HG02852 (cell line): ENCODE measurements at regions not wholly inside any gene's neighbourhood (a gene's known extent, or its start where the extent isn't known, plus 50 kb on each side); places are given as distances from the start of the nearest gene placed in this dataset.
"Not testable (repeated sequence)": the region's sequence is repeated elsewhere in the genome, so short reads cannot be mapped to it uniquely, and the experiment has no call there.

Experiments used
- ATAC-seq: cut with Tn5 transposase; IDR thresholded peaks from one replicate; pipeline ENCODE4 v1.9.1; 2021; ENCODE audit warnings: mild to moderate bottlenecking, moderate library complexity; ENCODE audit not compliant: unreplicated experiment

DNA sequence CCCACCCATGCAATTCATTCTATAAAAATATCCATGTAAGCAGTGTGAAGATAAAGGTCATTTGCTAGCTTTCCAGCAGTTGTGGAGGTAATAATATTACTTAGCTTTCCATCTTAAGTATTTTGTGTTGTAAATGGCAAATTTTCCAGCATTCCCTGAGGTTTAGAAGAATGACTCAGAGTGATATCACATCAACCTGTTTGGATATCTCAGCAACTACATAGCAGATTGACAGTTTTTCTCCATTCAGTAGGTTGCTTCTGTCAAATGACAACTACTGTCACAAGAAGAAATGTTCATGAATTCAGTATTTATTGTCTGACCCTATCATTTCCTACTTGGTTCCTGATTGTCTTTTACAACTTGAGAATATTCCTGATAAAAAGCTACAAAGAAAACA lies 434.9 kb upstream of the GALNTL6 start:
- ATAC-seq: no peak

- no peak for ATAC-seq
These were observed 436.5 kb upstream of the GALNTL6 start for GRCh38 chr4:171376724-171377123.

- ATAC-seq: no peak
These were observed 459.7 kb upstream of the GALNTL6 start for GRCh38 chr4:171353535-171353934.

DNA sequence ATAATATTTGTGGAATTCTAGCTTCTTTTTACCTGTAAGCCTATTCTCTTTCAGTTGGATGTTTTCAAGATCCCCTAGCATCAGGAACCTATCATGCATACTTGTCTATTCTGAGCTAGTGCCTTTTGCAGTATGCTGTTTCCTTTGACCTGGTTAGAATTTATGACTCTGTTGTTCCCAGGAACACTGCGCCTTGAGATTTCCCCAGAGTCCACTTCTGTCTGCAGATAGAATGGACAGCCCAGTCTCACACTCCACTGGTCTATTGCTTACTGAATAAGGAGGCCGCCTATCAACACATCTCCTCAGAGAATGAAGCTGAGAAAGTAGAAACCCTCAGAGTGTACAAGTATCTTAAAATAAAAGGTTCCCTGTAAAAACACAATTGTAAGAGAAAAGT lies 465.1 kb upstream of the GALNTL6 start:
- ATAC-seq: no peak

GRCh38 chr4:171342646-171343045 lies 470.6 kb upstream of the GALNTL6 start:
- ATAC-seq: no peak

DNA sequence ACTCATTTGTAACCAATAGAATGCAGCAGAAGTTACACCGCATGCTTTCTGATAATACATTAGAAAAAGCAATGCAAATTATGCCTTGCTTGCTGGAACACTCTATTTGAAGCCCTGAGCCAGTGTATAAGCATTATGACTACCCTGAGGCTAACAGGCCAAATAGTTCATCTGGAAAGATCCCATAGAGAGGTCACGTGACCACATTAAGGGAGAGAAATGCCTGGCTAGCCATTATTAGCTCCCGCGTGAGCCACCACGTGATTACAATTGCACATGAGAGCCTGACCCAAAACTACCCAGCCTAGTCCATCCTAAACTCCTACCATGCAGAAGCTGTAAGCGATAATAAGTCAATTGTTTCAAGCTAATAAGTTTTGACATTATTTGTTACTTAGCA lies 472.9 kb upstream of the GALNTL6 start:
- ATAC-seq: no peak

DNA sequence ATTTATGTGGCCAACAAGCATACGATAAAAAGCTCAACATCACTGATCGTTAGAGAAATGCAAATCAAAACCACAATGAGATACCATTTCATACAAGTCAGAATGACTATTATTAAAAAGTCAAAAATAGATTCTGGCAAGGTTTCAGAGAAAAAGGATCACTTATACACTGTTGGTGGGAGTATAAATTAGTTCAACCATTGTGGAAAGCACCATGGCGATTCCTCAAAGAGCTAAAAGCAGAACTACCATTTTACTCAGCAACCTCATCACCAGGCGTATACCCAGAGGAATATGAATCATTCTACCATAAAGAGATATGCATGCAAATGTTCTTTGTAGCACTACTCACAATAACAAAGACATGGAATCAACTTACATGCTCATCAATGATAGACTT lies 478.7 kb upstream of the GALNTL6 start:
- peak; percentile 89 for ATAC-seq

DNA sequence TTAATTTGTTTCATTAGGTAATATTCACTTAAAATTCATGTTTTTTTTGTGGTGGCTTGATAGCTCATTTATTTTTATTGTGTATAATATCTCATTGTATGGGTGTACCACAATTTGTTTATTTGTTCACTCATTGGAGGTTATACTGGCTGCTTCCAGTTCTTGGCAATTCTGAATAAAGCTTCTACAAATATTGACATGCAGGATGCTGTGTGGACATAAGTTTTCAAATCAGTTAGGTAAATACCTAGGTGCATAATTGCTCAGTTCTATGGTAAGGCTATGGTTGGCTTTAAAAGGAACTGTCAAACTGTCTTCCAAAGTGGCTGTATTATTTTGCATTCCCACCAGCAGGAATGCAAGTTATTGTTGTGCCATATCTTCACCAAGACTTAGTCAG lies 504.5 kb upstream of the GALNTL6 start:
- no peak for ATAC-seq

- not testable (repeated sequence) for ATAC-seq
These were observed 515.0 kb upstream of the GALNTL6 start for GRCh38 chr4:171298048-171298718.

GRCh38 chr4:171288816-171289432 lies 524.3 kb upstream of the GALNTL6 start:
- ATAC-seq: peak; percentile 66

DNA sequence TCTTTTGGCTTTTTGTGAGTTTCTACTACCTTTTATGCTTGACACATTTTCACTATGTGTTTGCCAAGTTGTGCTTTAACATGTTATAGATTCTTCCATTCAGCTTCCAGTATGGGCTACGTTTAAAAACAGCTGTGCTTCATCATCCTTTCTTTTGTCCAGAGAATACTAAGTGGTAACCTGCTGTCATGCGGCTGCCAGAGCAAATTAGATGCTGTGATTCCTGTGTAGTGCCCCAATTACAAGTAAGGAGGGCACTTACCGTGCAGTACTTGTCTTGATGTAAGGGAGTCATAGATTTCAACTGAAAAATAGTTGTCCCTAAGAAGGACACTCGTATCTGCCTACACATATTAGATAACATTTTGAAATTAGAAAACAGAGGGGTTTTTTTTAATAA lies 531.8 kb upstream of the GALNTL6 start:
- ATAC-seq: no peak

DNA sequence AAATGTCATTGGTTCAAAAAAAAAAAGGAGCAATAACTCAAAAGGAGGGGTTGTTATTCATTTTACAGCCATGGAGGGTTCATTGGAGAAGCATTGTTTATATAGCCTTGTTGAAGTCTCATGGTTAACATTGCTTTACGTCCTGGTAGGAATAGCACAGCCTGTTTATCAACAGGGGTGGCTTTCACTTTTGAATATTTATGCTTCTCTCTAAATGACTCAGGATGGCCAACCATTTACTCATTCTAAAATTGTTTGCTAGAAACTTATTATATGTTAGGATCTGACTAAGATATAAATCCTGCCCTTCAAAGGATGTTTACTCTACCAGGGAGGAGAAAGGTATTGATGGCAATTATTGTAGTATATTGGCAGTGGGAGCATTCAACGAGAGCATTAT lies 534.1 kb upstream of the GALNTL6 start:
- peak; percentile 59 for ATAC-seq

DNA sequence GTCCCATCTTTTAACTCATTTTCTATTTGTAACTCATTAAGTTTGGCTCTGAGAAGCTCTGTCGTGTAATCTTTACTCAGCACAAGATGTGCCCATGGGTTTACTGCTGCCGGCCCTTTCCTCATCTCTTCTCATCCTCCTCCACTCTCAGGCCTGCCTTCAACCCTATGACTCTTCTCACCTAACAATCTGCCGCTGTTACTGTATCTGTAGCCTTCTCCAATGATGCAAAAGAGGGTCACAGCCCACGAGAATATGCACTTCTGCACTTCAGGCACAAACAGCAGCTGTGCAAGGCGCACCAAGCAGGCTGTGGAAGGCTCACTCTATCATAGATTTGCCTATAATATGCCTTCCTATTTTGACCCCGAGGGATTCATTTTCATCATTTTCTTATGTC lies 546.5 kb upstream of the GALNTL6 start:
- no peak for ATAC-seq

GRCh38 chr4:171265190-171265818 lies 547.9 kb upstream of the GALNTL6 start:
- ATAC-seq: no peak

DNA sequence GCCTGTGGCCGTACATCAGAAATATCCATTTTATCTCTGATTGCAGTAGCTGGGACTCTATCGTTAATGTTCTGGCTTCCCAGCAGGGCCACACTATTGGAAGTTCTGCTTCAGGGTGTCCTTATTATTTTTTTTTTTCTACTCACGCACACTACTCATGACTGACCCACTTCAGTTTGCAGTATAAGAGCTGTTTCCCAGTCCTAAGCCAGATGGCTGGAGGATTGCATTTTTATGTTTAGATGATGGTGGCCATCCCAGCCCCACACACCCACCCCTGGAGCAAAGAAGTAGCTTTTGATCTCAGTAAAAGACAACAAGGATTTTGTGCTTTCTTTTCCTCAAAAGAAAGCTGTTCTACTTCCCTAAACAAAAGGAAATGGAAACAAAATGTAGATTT lies 557.0 kb upstream of the GALNTL6 start:
- no peak for ATAC-seq

DNA sequence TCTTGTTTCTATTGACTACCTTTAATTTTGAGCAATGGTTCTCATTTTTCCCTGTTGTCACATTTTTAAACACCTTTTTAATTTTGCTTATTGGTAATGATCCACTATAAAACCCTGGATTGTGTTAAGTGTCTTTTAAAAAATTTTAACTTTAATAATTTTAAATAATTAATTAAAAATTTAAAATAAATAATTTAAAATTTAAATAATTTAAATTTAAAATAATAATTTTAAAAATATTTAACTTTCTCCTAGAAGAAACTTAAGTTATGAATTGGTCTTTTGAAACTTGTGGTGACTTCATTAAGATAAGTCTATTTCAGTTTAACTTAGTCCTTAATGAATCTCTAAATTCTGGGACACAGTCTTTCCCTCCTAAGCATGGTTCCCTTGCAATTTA lies 566.3 kb upstream of the GALNTL6 start:
- no peak for ATAC-seq

GRCh38 chr4:171242831-171243230 lies 570.4 kb upstream of the GALNTL6 start:
- ATAC-seq: no peak

GRCh38 chr4:171239196-171239595 lies 574.0 kb upstream of the GALNTL6 start:
- ATAC-seq: no peak

GRCh38 chr4:171235521-171235920 lies 577.7 kb upstream of the GALNTL6 start:
- ATAC-seq: no peak

DNA sequence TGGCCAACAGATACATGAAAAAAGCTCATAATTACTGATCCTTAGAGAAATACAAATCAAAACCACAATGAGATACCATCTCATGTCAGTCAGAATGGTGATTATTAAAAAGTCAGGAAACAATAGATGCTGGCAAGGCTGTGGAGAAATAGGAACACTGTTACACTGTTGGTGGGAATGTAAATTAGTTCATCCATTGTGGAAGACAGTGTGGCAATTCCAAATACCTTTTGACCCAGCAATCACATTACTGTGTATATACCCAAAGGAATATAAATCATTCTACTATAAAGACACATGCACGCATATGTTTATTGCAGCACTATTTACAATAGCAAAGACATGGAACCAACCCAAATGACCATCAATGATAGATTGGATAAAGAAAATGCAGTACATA lies 583.9 kb upstream of the GALNTL6 start:
- ATAC-seq: not testable (repeated sequence)

- no peak for ATAC-seq
These were observed 592.0 kb upstream of the GALNTL6 start for GRCh38 chr4:171221181-171221580.

GRCh38 chr4:171203425-171203824 lies 609.8 kb upstream of the GALNTL6 start:
- no peak for ATAC-seq
